GM12801 (cell line): ENCODE measurements at regions not wholly inside any gene's neighbourhood (a gene's known extent, or its start where the extent isn't known, plus 50 kb on each side); places are given as distances from the start of the nearest gene placed in this dataset.

Source experiments
- TF ChIP-seq, protein P1 (sequence below): IDR thresholded peaks from one replicate; pipeline ENCODE4 v1.5.1; 2011; ENCODE audit warnings: control low read depth; ENCODE audit not compliant: insufficient read length; ENCODE audit errors: extremely low read depth

DNA sequence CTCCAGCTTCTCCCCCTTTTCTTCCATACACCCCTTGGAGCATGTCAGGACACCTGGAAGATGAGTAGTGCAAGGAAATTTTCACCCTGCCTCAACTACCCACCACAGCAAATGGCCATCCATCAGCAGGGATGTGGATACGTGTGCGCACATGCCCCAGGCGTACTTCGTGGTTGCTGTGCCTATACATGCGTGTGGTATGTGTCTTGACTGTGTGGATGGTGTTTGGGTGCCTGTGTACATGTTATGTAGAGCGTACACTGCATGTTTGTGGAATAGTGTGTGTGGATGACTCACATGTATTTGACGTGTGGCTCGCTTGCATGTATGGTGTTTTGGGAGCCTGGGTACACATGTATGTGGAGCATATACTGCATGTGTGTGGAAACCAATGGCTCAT is 158.5 kb downstream of the RRAGC start:
- TF ChIP-seq, protein P1, sequence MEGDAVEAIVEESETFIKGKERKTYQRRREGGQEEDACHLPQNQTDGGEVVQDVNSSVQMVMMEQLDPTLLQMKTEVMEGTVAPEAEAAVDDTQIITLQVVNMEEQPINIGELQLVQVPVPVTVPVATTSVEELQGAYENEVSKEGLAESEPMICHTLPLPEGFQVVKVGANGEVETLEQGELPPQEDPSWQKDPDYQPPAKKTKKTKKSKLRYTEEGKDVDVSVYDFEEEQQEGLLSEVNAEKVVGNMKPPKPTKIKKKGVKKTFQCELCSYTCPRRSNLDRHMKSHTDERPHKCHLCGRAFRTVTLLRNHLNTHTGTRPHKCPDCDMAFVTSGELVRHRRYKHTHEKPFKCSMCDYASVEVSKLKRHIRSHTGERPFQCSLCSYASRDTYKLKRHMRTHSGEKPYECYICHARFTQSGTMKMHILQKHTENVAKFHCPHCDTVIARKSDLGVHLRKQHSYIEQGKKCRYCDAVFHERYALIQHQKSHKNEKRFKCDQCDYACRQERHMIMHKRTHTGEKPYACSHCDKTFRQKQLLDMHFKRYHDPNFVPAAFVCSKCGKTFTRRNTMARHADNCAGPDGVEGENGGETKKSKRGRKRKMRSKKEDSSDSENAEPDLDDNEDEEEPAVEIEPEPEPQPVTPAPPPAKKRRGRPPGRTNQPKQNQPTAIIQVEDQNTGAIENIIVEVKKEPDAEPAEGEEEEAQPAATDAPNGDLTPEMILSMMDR, result no peak

DNA sequence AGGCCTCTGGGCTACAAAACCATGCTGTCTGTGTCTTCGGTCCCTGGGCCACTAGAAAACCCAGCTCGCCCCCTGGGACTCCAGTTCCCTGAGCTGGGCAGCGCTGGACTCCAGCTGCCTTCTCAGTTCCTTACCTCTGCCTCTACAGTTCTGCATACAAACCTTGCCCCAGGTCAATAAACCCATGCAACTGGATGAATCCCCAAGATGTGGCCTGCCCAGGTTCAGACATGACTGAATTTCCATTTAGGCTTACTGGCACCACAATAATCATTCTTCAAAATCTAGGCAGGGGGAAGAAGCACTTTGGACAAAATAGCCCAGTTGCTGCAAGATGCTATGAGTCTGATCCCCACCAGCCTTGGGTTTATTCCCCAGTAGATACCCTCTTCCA is 159.5 kb downstream of the RRAGC start:
- TF ChIP-seq, protein P1, result no peak

DNA sequence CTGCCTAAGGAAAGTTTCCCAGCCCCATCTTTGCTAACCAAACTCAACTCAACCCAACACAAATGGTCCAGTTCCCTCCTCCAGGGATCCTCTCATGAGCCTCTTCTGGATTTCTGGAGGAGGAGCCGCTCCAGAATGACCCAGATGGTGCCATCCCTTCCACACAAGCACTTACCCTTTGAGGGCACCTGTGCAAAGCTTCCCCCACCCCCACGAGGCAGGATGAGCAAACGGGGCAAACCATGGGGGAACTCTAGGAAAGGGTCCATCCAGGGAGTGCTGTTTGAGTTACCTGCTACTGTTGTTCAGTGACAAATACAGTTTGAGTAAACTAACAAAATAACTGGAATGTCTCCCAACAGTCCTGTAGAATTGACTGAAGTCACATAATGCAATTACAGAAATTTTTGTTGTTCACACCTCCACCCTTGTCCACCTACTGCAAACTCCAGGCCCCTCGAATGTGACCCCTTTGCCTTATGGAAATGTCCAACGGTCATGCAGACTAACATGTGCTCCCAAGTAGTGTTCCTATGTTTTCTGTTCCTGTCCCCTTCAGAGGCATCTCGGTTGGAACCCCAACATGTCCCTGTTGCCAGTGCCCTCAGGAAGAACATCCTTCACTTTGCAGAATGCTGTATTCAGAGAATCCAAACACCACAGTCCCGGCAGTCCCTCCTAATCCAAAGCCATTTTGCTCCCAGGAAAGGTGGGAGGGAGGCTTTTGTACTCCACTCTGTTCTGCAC is 160.1 kb downstream of the RRAGC start:
- TF ChIP-seq, protein P1, result no peak

DNA sequence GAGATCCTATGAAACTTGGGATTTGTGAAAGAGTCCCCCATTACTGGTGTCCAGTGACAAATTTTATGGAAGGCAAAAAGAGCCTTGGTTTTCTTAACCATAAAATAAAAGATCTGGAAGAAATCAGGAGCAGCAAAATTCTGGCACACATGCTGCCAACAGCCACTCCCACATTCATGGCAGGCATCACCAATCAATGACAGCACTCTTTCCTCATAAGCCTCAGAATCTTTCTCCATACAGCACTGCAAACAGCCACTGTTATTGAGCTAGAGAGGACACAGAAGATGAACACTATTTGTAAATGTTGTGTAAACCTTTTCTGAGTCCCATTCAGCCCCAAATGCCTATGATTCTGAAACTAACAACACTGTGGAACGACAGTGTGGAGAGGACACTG is 162.2 kb downstream of the RRAGC start:
- TF ChIP-seq, protein P1, result no peak

DNA sequence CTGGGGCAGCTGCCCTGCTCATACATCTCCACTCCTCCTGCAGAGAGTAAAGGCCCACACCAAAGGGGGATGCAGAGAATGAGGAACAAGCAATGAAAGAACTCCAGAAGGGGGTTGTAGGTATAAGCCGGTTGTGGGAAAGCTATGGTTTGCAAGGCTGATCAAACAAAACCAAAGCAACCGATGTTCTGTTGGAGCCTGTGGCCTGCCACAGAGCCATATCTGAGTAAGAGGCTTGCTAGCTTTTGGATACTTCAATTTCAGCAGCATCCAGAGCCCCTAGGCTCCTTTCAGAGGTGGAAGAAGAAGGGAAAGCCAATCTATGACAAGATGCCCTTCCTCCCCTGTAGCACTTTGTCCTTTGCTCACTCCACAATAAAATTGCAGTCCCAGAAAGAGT is 163.2 kb downstream of the RRAGC start:
- TF ChIP-seq, protein P1, result no peak

DNA sequence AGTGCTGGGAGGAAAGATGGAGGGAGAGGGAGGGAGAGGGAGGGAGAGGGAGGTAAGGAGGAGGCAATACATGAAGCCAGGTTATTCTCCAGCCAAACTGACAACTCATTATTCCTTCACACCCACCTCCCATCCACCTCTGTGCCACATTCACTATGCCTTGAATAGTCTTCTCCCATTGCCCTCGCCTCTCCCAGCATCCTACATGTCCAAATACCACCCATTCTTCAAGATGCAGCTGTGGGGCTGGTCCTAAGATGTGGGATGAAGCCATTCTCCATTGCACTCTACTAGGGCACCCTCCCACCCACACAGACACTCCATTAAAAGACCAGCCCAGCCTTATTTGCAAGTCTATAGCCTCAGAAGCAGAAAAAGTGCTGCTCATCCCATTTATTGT is 165.8 kb downstream of the RRAGC start:
- TF ChIP-seq, protein P1, result no peak

DNA sequence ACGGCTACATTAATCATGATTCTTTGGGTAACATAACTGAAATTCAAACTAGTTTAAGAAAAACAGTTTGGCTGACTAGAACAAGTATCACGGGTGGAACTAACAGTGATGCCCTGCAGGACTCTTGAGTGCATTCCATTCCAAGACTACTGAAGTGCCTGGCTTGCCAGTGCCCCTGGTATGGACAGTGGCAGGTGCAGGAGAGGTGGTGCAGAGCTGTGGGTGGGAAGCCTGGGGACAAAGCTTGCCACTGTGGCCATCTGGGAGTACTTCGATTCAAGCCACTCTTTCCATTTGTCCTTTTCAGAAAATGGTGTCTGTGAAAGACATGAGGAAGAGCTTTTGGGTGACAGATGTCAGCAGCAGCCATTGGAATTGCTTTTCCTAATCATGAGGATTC is 166.5 kb downstream of the RRAGC start:
- TF ChIP-seq, protein P1, result no peak
